GM23338 (cell line): ENCODE measurements at regions not wholly inside any gene's neighbourhood (a gene's known extent, or its start where the extent isn't known, plus 50 kb on each side); places are given as distances from the start of the nearest gene placed in this dataset.

ENCODE experiments used
- CREB1 ChIP-seq: fragments of 250-450 bp; sonication (Bioruptor Pico); IDR thresholded peaks from 2 replicates; pipeline ENCODE4 v1.5.0; 2020; ENCODE audit warnings: low read depth, mild to moderate bottlenecking, moderate library complexity
- EZH2 ChIP-seq: fragments of 200-600 bp; sonication (generic); IDR thresholded peaks from one replicate; pipeline ENCODE4 v1.8.0; 2017; ENCODE audit warnings: antibody characterized with exemption, mild to moderate bottlenecking, low read depth; ENCODE audit not compliant: unreplicated experiment
- EZH2phosphoT487 ChIP-seq: fragments of 200-600 bp; sonication (generic); IDR thresholded peaks from one replicate; pipeline ENCODE4 v1.8.1; 2018; ENCODE audit warnings: antibody characterized with exemption; ENCODE audit not compliant: unreplicated experiment
- JUNB ChIP-seq: IDR thresholded peaks from one replicate; pipeline ENCODE4 v1.6.1; 2016; ENCODE audit warnings: antibody characterized with exemption; ENCODE audit not compliant: unreplicated experiment
- NANOG ChIP-seq: IDR thresholded peaks from 2 replicates; pipeline ENCODE4 v1.6.1; 2016; ENCODE audit warnings: antibody characterized with exemption, borderline replicate concordance
- POLR2AphosphoS5 ChIP-seq: IDR thresholded peaks from 2 replicates; pipeline ENCODE4 v1.6.1; 2016; ENCODE audit warnings: antibody characterized with exemption, low read depth
- STAT1 ChIP-seq: IDR thresholded peaks from one replicate; pipeline ENCODE4 v1.6.1; 2016; ENCODE audit warnings: antibody characterized with exemption; ENCODE audit not compliant: unreplicated experiment
- ZNF331 ChIP-seq: fragments of 250-450 bp; sonication (Bioruptor Pico); IDR thresholded peaks from 2 replicates; pipeline ENCODE4 v1.5.0; 2020; ENCODE audit warnings: low read depth, mild to moderate bottlenecking, moderate library complexity
- TF ChIP-seq, protein P1 (sequence below), 2 experiments: fragments of 200-600 bp in 1 of 2; sonication (generic) in 1 of 2; conservative IDR thresholded peaks; 2 replicates each; pipeline versions ENCODE4 v1.5.1 to v1.6.1; 2016 to 2017; ENCODE audit warnings: antibody characterized with exemption in 2 of 2, low read depth in 2 of 2, mild to moderate bottlenecking in 2 of 2, moderate library complexity in 1 of 2
- TF ChIP-seq, protein P2 (sequence below): fragments of 250-450 bp; sonication (Bioruptor Pico); IDR thresholded peaks from 2 replicates; pipeline ENCODE4 v1.5.0; 2020; ENCODE audit warnings: mild to moderate bottlenecking, moderate library complexity
- TF ChIP-seq, protein P3 (sequence below): IDR thresholded peaks from one replicate; pipeline ENCODE4 v1.6.1; 2018; ENCODE audit warnings: antibody characterized with exemption; ENCODE audit not compliant: unreplicated experiment
- TF ChIP-seq, protein P4 (sequence below): IDR thresholded peaks from 2 replicates; pipeline ENCODE4 v1.6.1; 2016; ENCODE audit warnings: antibody characterized with exemption

DNA sequence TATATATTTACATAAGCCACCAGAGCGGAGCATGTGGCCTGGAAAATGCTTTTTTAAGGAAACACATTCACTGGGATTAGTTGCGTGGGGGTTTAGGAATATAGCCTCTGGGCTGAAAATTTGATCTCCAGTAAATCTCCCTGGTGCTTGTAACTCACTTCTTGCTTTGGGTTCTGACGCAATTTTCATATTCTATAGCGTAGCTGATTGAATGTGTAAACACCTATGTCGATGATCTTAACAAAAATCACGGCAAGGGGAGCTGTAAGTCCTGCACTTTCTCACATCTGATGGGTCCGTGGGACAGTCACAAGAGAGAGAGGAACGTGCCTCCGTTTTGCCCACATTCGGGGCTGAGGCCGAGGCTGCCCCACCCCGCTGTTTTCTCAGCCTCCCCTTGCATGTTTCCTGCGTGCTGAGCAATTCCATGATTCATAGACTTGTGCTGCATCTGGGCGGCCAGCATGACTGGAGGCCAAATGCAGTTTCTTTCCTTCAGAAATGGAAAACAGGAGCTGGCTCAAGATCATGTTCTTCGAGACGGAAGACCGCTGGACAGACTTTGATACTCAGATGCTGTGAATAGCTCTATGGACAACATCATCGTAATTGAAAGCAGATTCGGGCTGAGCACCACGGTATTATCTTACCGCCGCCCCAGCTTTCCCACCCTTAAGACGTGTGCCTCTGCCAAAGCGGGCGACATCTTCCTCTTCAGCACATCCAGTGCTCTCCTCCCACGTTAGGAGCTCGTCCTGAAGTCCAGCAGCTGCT, 109.2 kb downstream of the TMEM18 start:
- TF ChIP-seq, protein P1, sequence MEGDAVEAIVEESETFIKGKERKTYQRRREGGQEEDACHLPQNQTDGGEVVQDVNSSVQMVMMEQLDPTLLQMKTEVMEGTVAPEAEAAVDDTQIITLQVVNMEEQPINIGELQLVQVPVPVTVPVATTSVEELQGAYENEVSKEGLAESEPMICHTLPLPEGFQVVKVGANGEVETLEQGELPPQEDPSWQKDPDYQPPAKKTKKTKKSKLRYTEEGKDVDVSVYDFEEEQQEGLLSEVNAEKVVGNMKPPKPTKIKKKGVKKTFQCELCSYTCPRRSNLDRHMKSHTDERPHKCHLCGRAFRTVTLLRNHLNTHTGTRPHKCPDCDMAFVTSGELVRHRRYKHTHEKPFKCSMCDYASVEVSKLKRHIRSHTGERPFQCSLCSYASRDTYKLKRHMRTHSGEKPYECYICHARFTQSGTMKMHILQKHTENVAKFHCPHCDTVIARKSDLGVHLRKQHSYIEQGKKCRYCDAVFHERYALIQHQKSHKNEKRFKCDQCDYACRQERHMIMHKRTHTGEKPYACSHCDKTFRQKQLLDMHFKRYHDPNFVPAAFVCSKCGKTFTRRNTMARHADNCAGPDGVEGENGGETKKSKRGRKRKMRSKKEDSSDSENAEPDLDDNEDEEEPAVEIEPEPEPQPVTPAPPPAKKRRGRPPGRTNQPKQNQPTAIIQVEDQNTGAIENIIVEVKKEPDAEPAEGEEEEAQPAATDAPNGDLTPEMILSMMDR (conservative IDR thresholded peaks at IDR 0.05; ENCODE audit: low read depth in 2 of 2): no peak
- TF ChIP-seq EZH2phosphoT487: no peak
- TF ChIP-seq NANOG: no peak
- TF ChIP-seq POLR2AphosphoS5: no peak
- TF ChIP-seq EZH2: no peak
- TF ChIP-seq, protein P2, sequence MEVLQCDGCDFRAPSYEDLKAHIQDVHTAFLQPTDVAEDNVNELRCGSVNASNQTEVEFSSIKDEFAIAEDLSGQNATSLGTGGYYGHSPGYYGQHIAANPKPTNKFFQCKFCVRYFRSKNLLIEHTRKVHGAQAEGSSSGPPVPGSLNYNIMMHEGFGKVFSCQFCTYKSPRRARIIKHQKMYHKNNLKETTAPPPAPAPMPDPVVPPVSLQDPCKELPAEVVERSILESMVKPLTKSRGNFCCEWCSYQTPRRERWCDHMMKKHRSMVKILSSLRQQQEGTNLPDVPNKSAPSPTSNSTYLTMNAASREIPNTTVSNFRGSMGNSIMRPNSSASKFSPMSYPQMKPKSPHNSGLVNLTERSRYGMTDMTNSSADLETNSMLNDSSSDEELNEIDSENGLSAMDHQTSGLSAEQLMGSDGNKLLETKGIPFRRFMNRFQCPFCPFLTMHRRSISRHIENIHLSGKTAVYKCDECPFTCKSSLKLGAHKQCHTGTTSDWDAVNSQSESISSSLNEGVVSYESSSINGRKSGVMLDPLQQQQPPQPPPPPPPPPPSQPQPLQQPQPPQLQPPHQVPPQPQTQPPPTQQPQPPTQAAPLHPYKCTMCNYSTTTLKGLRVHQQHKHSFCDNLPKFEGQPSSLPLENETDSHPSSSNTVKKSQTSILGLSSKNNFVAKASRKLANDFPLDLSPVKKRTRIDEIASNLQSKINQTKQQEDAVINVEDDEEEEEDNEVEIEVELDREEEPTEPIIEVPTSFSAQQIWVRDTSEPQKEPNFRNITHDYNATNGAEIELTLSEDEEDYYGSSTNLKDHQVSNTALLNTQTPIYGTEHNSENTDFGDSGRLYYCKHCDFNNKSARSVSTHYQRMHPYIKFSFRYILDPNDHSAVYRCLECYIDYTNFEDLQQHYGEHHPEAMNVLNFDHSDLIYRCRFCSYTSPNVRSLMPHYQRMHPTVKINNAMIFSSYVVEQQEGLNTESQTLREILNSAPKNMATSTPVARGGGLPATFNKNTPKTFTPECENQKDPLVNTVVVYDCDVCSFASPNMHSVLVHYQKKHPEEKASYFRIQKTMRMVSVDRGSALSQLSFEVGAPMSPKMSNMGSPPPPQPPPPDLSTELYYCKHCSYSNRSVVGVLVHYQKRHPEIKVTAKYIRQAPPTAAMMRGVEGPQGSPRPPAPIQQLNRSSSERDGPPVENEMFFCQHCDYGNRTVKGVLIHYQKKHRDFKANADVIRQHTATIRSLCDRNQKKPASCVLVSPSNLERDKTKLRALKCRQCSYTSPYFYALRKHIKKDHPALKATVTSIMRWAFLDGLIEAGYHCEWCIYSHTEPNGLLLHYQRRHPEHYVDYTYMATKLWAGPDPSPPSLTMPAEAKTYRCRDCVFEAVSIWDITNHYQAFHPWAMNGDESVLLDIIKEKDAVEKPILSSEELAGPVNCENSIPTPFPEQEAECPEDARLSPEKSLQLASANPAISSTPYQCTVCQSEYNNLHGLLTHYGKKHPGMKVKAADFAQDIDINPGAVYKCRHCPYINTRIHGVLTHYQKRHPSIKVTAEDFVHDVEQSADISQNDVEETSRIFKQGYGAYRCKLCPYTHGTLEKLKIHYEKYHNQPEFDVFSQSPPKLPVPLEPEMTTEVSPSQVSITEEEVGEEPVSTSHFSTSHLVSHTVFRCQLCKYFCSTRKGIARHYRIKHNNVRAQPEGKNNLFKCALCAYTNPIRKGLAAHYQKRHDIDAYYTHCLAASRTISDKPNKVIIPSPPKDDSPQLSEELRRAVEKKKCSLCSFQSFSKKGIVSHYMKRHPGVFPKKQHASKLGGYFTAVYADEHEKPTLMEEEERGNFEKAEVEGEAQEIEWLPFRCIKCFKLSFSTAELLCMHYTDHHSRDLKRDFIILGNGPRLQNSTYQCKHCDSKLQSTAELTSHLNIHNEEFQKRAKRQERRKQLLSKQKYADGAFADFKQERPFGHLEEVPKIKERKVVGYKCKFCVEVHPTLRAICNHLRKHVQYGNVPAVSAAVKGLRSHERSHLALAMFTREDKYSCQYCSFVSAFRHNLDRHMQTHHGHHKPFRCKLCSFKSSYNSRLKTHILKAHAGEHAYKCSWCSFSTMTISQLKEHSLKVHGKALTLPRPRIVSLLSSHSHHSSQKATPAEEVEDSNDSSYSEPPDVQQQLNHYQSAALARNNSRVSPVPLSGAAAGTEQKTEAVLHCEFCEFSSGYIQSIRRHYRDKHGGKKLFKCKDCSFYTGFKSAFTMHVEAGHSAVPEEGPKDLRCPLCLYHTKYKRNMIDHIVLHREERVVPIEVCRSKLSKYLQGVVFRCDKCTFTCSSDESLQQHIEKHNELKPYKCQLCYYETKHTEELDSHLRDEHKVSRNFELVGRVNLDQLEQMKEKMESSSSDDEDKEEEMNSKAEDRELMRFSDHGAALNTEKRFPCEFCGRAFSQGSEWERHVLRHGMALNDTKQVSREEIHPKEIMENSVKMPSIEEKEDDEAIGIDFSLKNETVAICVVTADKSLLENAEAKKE (CRISPR knock-in tag): no peak
- TF ChIP-seq, protein P3, sequence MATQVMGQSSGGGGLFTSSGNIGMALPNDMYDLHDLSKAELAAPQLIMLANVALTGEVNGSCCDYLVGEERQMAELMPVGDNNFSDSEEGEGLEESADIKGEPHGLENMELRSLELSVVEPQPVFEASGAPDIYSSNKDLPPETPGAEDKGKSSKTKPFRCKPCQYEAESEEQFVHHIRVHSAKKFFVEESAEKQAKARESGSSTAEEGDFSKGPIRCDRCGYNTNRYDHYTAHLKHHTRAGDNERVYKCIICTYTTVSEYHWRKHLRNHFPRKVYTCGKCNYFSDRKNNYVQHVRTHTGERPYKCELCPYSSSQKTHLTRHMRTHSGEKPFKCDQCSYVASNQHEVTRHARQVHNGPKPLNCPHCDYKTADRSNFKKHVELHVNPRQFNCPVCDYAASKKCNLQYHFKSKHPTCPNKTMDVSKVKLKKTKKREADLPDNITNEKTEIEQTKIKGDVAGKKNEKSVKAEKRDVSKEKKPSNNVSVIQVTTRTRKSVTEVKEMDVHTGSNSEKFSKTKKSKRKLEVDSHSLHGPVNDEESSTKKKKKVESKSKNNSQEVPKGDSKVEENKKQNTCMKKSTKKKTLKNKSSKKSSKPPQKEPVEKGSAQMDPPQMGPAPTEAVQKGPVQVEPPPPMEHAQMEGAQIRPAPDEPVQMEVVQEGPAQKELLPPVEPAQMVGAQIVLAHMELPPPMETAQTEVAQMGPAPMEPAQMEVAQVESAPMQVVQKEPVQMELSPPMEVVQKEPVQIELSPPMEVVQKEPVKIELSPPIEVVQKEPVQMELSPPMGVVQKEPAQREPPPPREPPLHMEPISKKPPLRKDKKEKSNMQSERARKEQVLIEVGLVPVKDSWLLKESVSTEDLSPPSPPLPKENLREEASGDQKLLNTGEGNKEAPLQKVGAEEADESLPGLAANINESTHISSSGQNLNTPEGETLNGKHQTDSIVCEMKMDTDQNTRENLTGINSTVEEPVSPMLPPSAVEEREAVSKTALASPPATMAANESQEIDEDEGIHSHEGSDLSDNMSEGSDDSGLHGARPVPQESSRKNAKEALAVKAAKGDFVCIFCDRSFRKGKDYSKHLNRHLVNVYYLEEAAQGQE: no peak
- no peak for TF ChIP-seq CREB1 (CRISPR knock-in tag)
- TF ChIP-seq, protein P4, sequence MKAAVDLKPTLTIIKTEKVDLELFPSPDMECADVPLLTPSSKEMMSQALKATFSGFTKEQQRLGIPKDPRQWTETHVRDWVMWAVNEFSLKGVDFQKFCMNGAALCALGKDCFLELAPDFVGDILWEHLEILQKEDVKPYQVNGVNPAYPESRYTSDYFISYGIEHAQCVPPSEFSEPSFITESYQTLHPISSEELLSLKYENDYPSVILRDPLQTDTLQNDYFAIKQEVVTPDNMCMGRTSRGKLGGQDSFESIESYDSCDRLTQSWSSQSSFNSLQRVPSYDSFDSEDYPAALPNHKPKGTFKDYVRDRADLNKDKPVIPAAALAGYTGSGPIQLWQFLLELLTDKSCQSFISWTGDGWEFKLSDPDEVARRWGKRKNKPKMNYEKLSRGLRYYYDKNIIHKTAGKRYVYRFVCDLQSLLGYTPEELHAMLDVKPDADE: no peak
- TF ChIP-seq JUNB: no peak
- TF ChIP-seq STAT1: no peak
- TF ChIP-seq ZNF331 (CRISPR knock-in tag): no peak
